GM12878 (cell line): ENCODE measurements at regions not wholly inside any gene's neighbourhood (a gene's known extent, or its start where the extent isn't known, plus 50 kb on each side); places are given as distances from the start of the nearest gene placed in this dataset.

Experiments used
- ATAC-seq: fragments of 200-7000 bp; cut with Tn5 transposase; 3 replicates; pipeline ENCODE4 v1.9.1; 2020; ENCODE audit warnings: mild to moderate bottlenecking, moderate library complexity
- BruUV-seq: library from RNA; stranded (reverse); fragments of 400-500 nt; replicated peaks from 2 replicates; lab custom pipeline; 2021; lab: Mats Ljungman, UMichigan
- CTCF ChIA-PET: fragments of 300-600 bp; sonication (Branson Sonifier 250); formaldehyde crosslinking; extraction: SDS; loops from one replicate; lab custom pipeline; 2021; ENCODE audit warnings: inconsistent platforms; lab: Yijun Ruan, JAX
- POLR2A ChIA-PET: fragments of 350-600 bp; formaldehyde crosslinking; extraction: SDS; loops from one replicate; lab custom pipeline; 2021; ENCODE audit warnings: inconsistent platforms; lab: Charles Lee
- RAD21 ChIA-PET: fragments of 300-600 bp; sonication (Branson Sonifier 250); formaldehyde crosslinking; loops from one replicate; lab custom pipeline; 2023; ENCODE audit warnings: antibody characterized with exemption; ENCODE audit not compliant: unreplicated experiment; lab: Charles Lee
- SMC1A ChIA-PET: fragments of 300-600 bp; sonication (Branson Sonifier 250); formaldehyde crosslinking; loops from one replicate; lab custom pipeline; 2023; ENCODE audit not compliant: unreplicated experiment, uncharacterized antibody; lab: Charles Lee
- DNase-seq: peaks from one replicate; pipeline ENCODE4 v3.0.0-alpha.2; 2011; ENCODE audit warnings: low read depth, low spot score
- FAIRE-seq: peaks from 3 replicates; lab custom pipeline; 2011; peaks lifted over from hg19 to GRCh38; lab: Jason Lieb, UNC
- H2AFZ ChIP-seq: 2 replicates; pipeline ENCODE4 v1.6.0; 2011; ENCODE audit warnings: low read depth, low read length, control low read depth; ENCODE audit not compliant: control insufficient read depth
- H3K27ac ChIP-seq: 2 replicates; pipeline ENCODE4 v1.5.1; 2011; ENCODE audit warnings: control low read depth; ENCODE audit not compliant: control insufficient read depth, insufficient read depth
- H3K27me3 ChIP-seq, 2 experiments: replicated peaks in 1 of 2; 2 replicates each; pipeline versions ENCODE4 v1.6.0 to v1.6.1; 2011; ENCODE audit warnings: low read length in 1 of 2; ENCODE audit not compliant: control insufficient read depth in 2 of 2, insufficient read depth in 2 of 2
- H3K36me3 ChIP-seq, 2 experiments: 2 replicates each; pipeline ENCODE4 v1.5.1; 2011; ENCODE audit warnings: low read length in 1 of 2; ENCODE audit not compliant: control insufficient read depth in 2 of 2, insufficient read depth in 2 of 2
- H3K4me1 ChIP-seq: 2 replicates; pipeline ENCODE4 v1.6.1; 2011; ENCODE audit warnings: mild to moderate bottlenecking, low read length, moderate library complexity, mixed read lengths; ENCODE audit not compliant: control insufficient read depth, insufficient read depth
- H3K4me2 ChIP-seq: 2 replicates; pipeline ENCODE4 v1.6.0; 2011; ENCODE audit warnings: control low read depth; ENCODE audit not compliant: control insufficient read depth, insufficient read depth
- H3K4me3 ChIP-seq: fragments of 200-600 bp; sonication (generic); 2 replicates; pipeline ENCODE4 v1.5.1; 2016
- H3K79me2 ChIP-seq: 2 replicates; pipeline ENCODE4 v1.6.0; 2011; ENCODE audit warnings: low read length; ENCODE audit not compliant: control insufficient read depth, insufficient read depth
- H3K9ac ChIP-seq: 2 replicates; pipeline ENCODE4 v1.8.0; 2011; ENCODE audit warnings: low read length, control low read depth, mixed read lengths; ENCODE audit not compliant: control insufficient read depth, insufficient read depth
- H3K9me3 ChIP-seq: replicated peaks from 3 replicates; pipeline ENCODE4 v1.5.1; 2011; ENCODE audit warnings: mild to moderate bottlenecking, low read length; ENCODE audit not compliant: control insufficient read depth, insufficient read depth
- H4K20me1 ChIP-seq: 2 replicates; pipeline ENCODE4 v1.6.0; 2011; ENCODE audit not compliant: control insufficient read depth, insufficient read depth
- RUNX3 ChIP-seq: IDR thresholded peaks from 2 replicates; pipeline ENCODE4 v1.6.1; 2012; ENCODE audit warnings: low read length, inconsistent platforms
- ZBTB11 ChIP-seq: fragments of 450-650 bp; formaldehyde crosslinking; IDR thresholded peaks from 2 replicates; pipeline ENCODE4 v1.5.0; 2022; ENCODE audit warnings: mild to moderate bottlenecking, missing genetic modification characterization
- WGBS: methylation state at CpG from one replicate; pipeline ENCODE4 v1.1.6; 2016; ENCODE audit warnings: low lambda C conversion rate; ENCODE audit not compliant: insufficient replicate concordance, insufficient coverage; ENCODE audit errors: missing lambda C conversion rate; 5-methylcytosine and 5-hydroxymethylcytosine counted together
- in situ Hi-C: fragments of 300-500 bp; cut with MboI; formaldehyde crosslinking; loops from 9 replicates; pipeline ENCODE4 v1.14.3; 2018; ENCODE audit warnings: mixed read lengths
- intact Hi-C: fragments of 100-400 bp; cut with micrococcal nuclease; formaldehyde crosslinking; loops from one replicate; pipeline ENCODE4 v1.14.2; 2022; ENCODE audit not compliant: unreplicated experiment

- Histone ChIP-seq H3K4me2 (no peak overlapping the region), H3K79me2 (no peaks in the 10 kb centered on the region), H3K4me1 (no peaks in the 10 kb centered on the region), H3K9ac (no peak overlapping the region), H4K20me1 (no peaks in the 10 kb centered on the region), H3K27ac (no peak overlapping the region), H2AFZ (no peak overlapping the region), H3K4me3 (no peak overlapping the region), H3K9me3 (no peaks in the 10 kb centered on the region; the same call in 2 of the 3 replicates), H3K27me3 (no peaks in the 10 kb centered on the region; a peak in 1 of 4 replicates), H3K36me3 (no peaks in the 10 kb centered on the region)
- no TSS peak for BruUV-seq
- ChIA-PET RAD21 (interaction anchor here (1.1 kb wide), 1 partner anchor 8 kb away, joined by 3 read pairs; no protein-coding TSS in a partner anchor), SMC1A (interaction anchor here (1.6 kb wide), 1 partner anchor 9 kb away, joined by 4 read pairs; no protein-coding TSS in a partner anchor), POLR2A (no interaction called here), CTCF (no interaction called here)
- intact Hi-C loops (no loop called here), in situ Hi-C loops (no loop called here)
- 9% methylated on average over 4 of the region's 4 CpGs for WGBS
- ATAC-seq: no peak; the same call in 1 of the 3 replicates
- no peak for DNase-seq
- TF ChIP-seq ZBTB11 (CRISPR knock-in tag) (no peak), RUNX3 (0 out of 2 replicates have a peak, but pooled peaks have one; percentile 17)
- no peak for FAIRE-seq
Observed at GRCh38 chr4:144565527-144566195, 80.3 kb upstream of the HHIP start.
